H9 (cell line): ENCODE measurements at regions not wholly inside any gene's neighbourhood (a gene's known extent, or its start where the extent isn't known, plus 50 kb on each side); places are given as distances from the start of the nearest gene placed in this dataset.

Source experiments
- DNase-seq: peaks from one replicate; pipeline ENCODE4 v3.0.0-alpha.2; 2017
- H2AFZ ChIP-seq: one replicate; pipeline ENCODE4 v1.6.1; 2013; ENCODE audit warnings: mild to moderate bottlenecking, low read length, control low read depth, moderate library complexity
- H2AK5ac ChIP-seq: 2 replicates; pipeline ENCODE4 v1.6.1; 2013; ENCODE audit warnings: low read length, control low read depth, mixed read lengths; ENCODE audit not compliant: insufficient read length
- H2BK120ac ChIP-seq: one replicate; pipeline ENCODE4 v1.6.1; 2013; ENCODE audit warnings: low read depth, mild to moderate bottlenecking, low read length, control low read depth, inconsistent platforms; ENCODE audit not compliant: poor library complexity, severe bottlenecking
- H2BK12ac ChIP-seq: 2 replicates; pipeline ENCODE4 v1.6.1; 2013; ENCODE audit warnings: low read length, control low read depth, mixed read lengths, low read depth; ENCODE audit not compliant: insufficient read length
- H2BK15ac ChIP-seq: 2 replicates; pipeline ENCODE4 v1.6.1; 2013; ENCODE audit warnings: low read depth, low read length, control low read depth
- H2BK20ac ChIP-seq: one replicate; pipeline ENCODE4 v1.6.1; 2013; ENCODE audit warnings: low read depth, mild to moderate bottlenecking, low read length, control low read depth, inconsistent platforms; ENCODE audit not compliant: poor library complexity, severe bottlenecking
- H2BK5ac ChIP-seq: 2 replicates; pipeline ENCODE4 v1.6.1; 2013; ENCODE audit warnings: low read length, control low read depth, mixed read lengths; ENCODE audit not compliant: insufficient read length
- H3K14ac ChIP-seq: 2 replicates; pipeline ENCODE4 v1.6.1; 2013; ENCODE audit warnings: low read length, control low read depth; ENCODE audit not compliant: insufficient read depth
- H3K18ac ChIP-seq: 2 replicates; pipeline ENCODE4 v1.6.1; 2013; ENCODE audit warnings: low read depth, mild to moderate bottlenecking, mixed read lengths, low read length, control low read depth; ENCODE audit not compliant: insufficient read length
- H3K23ac ChIP-seq: 2 replicates; pipeline ENCODE4 v1.6.1; 2013; ENCODE audit warnings: low read length, control low read depth, mixed read lengths, low read depth; ENCODE audit not compliant: insufficient read length
- H3K23me2 ChIP-seq: 2 replicates; pipeline ENCODE4 v1.6.1; 2013; ENCODE audit warnings: low read depth, mild to moderate bottlenecking, mixed read lengths, low read length, control low read depth; ENCODE audit not compliant: insufficient read length, poor library complexity, severe bottlenecking
- H3K27ac ChIP-seq: 2 replicates; pipeline ENCODE4 v1.5.1; 2013; ENCODE audit warnings: low read length, control low read depth, mixed read lengths, low read depth; ENCODE audit not compliant: insufficient read length
- H3K27me3 ChIP-seq: 2 replicates; pipeline ENCODE4 v1.6.1; 2013; ENCODE audit warnings: low read length, control low read depth, inconsistent platforms; ENCODE audit not compliant: insufficient read depth
- H3K4ac ChIP-seq: 2 replicates; pipeline ENCODE4 v1.6.1; 2013; ENCODE audit warnings: low read depth, mild to moderate bottlenecking, control low read depth, inconsistent platforms, low read length, moderate library complexity
- H3K4me1 ChIP-seq: 2 replicates; pipeline ENCODE4 v1.6.1; 2013; ENCODE audit warnings: low read length, control low read depth, inconsistent platforms; ENCODE audit not compliant: insufficient read depth
- H3K4me2 ChIP-seq: 2 replicates; pipeline ENCODE4 v1.6.1; 2013; ENCODE audit warnings: low read length, control low read depth, mixed read lengths; ENCODE audit not compliant: insufficient read length, insufficient read depth
- H3K56ac ChIP-seq: 2 replicates; pipeline ENCODE4 v1.6.1; 2013; ENCODE audit warnings: low read depth, mild to moderate bottlenecking, mixed read lengths, low read length, control low read depth; ENCODE audit not compliant: insufficient read length
- H3K79me1 ChIP-seq: 2 replicates; pipeline ENCODE4 v1.6.1; 2013; ENCODE audit warnings: low read depth, mild to moderate bottlenecking, moderate library complexity, low read length, control low read depth, inconsistent platforms; ENCODE audit not compliant: insufficient read depth, poor library complexity, severe bottlenecking
- H3K79me2 ChIP-seq: 2 replicates; pipeline ENCODE4 v1.6.1; 2013; ENCODE audit warnings: low read length, control low read depth, inconsistent platforms; ENCODE audit not compliant: insufficient read depth
- H3K9ac ChIP-seq: 2 replicates; pipeline ENCODE4 v1.6.1; 2013; ENCODE audit warnings: low read length, control low read depth, mixed read lengths; ENCODE audit not compliant: insufficient read length; ENCODE audit errors: extremely low read depth
- H3K9me3 ChIP-seq: one replicate; pipeline ENCODE4 v1.6.1; 2013; ENCODE audit warnings: low read depth, low read length, inconsistent platforms; ENCODE audit not compliant: control insufficient read depth
- H3T11ph ChIP-seq: one replicate; pipeline ENCODE4 v1.6.1; 2013; ENCODE audit warnings: mild to moderate bottlenecking, low read length, control low read depth, inconsistent platforms
- H4K20me1 ChIP-seq: one replicate; pipeline ENCODE4 v1.6.1; 2013; ENCODE audit not compliant: control insufficient read depth, insufficient read length, insufficient read depth
- H4K5ac ChIP-seq: 2 replicates; pipeline ENCODE4 v1.6.1; 2013; ENCODE audit warnings: low read depth, mild to moderate bottlenecking, mixed read lengths, low read length, control low read depth; ENCODE audit not compliant: insufficient read length
- H4K8ac ChIP-seq: replicated peaks from 2 replicates; pipeline ENCODE4 v1.6.1; 2013; ENCODE audit warnings: low read length, control low read depth, mixed read lengths, low read depth; ENCODE audit not compliant: insufficient read length
- H4K91ac ChIP-seq: 2 replicates; pipeline ENCODE4 v1.6.1; 2013; ENCODE audit warnings: low read depth, mild to moderate bottlenecking, moderate library complexity, mixed read lengths, low read length, control low read depth; ENCODE audit not compliant: insufficient read length
- H3K27ac Mint-ChIP-seq, 3 experiments: 2 replicates in 2 of 3; 3 replicates in 1 of 3; pipeline ENCODE4 v1.8.0; 2020 to 2021; ENCODE audit warnings: mixed read lengths in 3 of 3, mild to moderate bottlenecking in 1 of 3, moderate library complexity in 1 of 3
- H3K27me3 Mint-ChIP-seq: 2 replicates; pipeline ENCODE4 v1.8.0; 2021; ENCODE audit warnings: low read depth, mild to moderate bottlenecking, moderate library complexity, mixed read lengths
- H3K36me3 Mint-ChIP-seq, 3 experiments: 2 replicates in 2 of 3; 3 replicates in 1 of 3; pipeline ENCODE4 v1.8.0; 2020 to 2021; ENCODE audit warnings: low read depth in 3 of 3, mixed read lengths in 3 of 3; ENCODE audit not compliant: insufficient read depth in 1 of 3
- H3K4me1 Mint-ChIP-seq, 2 experiments: 2 replicates each; pipeline ENCODE4 v1.8.0; 2020; ENCODE audit warnings: mixed read lengths in 2 of 2
- H3K4me3 Mint-ChIP-seq, 2 experiments: 2 replicates in 1 of 2; 3 replicates in 1 of 2; pipeline ENCODE4 v1.8.0; 2020 to 2021; ENCODE audit warnings: mild to moderate bottlenecking in 2 of 2, mixed read lengths in 2 of 2, moderate library complexity in 1 of 2
- H3K9me3 Mint-ChIP-seq, 2 experiments: 2 replicates in 1 of 2; 3 replicates in 1 of 2; pipeline ENCODE4 v1.8.0; 2020; ENCODE audit warnings: mild to moderate bottlenecking in 2 of 2, mixed read lengths in 2 of 2, moderate library complexity in 1 of 2
- CTCF ChIP-seq: fragments of 200-600 bp; sonication (generic); conservative IDR thresholded peaks from 3 replicates; pipeline ENCODE4 v1.8.0; 2021; ENCODE audit warnings: antibody characterized with exemption, mild to moderate bottlenecking
- WGBS: extraction: QIAGEN DNeasy Blood & Tissue Kit; methylation state at CpG from one replicate; pipeline ENCODE4 v1.1.7; 2013; ENCODE audit warnings: missing lambda C conversion rate, low lambda C conversion rate, mixed read lengths; ENCODE audit not compliant: insufficient read length; ENCODE audit errors: extremely low coverage; 5-methylcytosine and 5-hydroxymethylcytosine counted together

- Histone ChIP-seq H3K18ac (no peak overlapping the region), H4K8ac (no peak overlapping the region), H3K27ac (no peak overlapping the region), H2BK20ac (no peak overlapping the region), H2BK5ac (no peak overlapping the region), H3K79me1 (no peaks in the 10 kb centered on the region), H3K23ac (no peak overlapping the region), H4K20me1 (no peaks in the 10 kb centered on the region), H3T11ph (no peak overlapping the region), H3K23me2 (no peaks in the 10 kb centered on the region), H2AK5ac (no peak overlapping the region), H3K4me2 (no peak overlapping the region), H2BK120ac (no peak overlapping the region), H3K56ac (no peak overlapping the region), H2BK15ac (no peak overlapping the region), H4K91ac (no peak overlapping the region), H2BK12ac (no peak overlapping the region), H3K4me1 (no peaks in the 10 kb centered on the region), H3K14ac (no peak overlapping the region), H3K4ac (no peak overlapping the region), H3K79me2 (no peaks in the 10 kb centered on the region), H4K5ac (no peak overlapping the region), H3K27me3 (no peaks in the 10 kb centered on the region), H3K9ac (no peak overlapping the region), H2AFZ (no peak overlapping the region), H3K9me3 (no peaks in the 10 kb centered on the region)
- H3K9me3 Mint-ChIP-seq = peaks cover 0 to 3% of the 10 kb centered on the region in 2 experiments; a peak in 2 of 5 replicates
- no peak overlapping the region for H3K4me3 Mint-ChIP-seq
- H3K4me1 Mint-ChIP-seq = no peaks in the 10 kb centered on the region
- no CpG with 5 or more reads among the region's 2 CpGs for WGBS
- no peak for TF ChIP-seq CTCF
- DNase-seq = no peak
- no peak overlapping the region for H3K27ac Mint-ChIP-seq
- H3K36me3 Mint-ChIP-seq = peaks cover 0 to 4% (median 0%) of the 10 kb centered on the region in 3 experiments; a peak in 2 of 7 replicates
- H3K27me3 Mint-ChIP-seq = no peaks in the 10 kb centered on the region
These were observed 1767.0 kb downstream of the MAT2B start for GRCh38 chr5:165272436-165272835.
